ENCODE measurements at regions not wholly inside any gene's neighbourhood (a gene's known extent, or its start where the extent isn't known, plus 50 kb on each side); places are given as distances from the start of the nearest gene placed in this dataset.

DNA sequence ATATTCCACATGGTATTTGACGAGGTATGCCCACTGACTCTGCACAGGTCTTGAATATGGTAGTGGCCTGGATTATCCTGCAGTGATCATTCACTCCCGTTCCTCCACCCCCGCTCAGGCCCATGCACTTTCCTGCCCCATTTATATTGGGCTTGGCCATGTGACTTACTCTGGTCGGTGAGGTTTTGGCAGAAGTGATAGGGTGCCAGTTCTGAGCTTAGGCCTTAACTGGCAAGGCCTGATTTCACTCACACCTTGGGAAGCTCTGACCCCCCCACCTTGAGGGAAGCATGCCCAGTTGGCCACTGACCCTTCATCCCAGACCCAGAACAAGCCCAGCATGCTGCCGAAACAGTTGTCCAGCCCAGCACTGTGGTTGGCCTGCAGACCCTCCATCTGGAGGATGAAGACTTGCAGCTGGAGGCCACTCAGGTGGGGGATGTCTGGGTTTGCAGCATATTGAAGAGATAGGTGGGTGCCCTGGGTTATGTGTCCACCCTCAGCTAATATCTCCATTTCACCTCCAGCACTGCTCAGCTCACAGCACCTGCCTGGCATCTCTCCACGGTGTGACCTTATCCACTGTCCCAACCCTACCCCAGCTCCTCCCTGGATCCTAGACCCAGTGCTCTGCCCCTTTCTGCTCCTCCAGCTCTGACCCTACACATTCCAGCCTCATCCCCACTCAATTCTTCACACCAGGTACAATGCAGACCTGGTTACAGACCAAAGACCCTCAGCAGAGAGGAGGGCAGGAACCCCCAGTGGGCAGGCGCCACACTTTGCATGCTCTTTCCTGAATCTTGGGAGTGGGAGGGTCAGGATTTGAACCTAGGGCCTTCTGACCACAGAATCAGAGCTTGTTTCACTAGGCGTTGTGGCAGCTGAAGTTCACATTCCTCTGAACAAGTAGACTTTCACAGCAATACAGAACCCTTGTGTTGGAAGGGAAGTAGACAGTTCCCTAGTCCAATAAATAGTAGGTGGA is 138.1 kb upstream of the CHST15 start:
- Histone ChIP-seq H3K27me3 (no peaks in the 10 kb centered on the region), H3K9me3 (no peaks in the 10 kb centered on the region), H3K27ac (no peak overlapping the region), H3K9ac (ENCODE audit: low read depth in 2 of 2, low read length in 2 of 2) (no peak overlapping the region), H3K4me1 (no peaks in the 10 kb centered on the region), H3K4me3 (no peak overlapping the region), H3K36me3 (no peaks in the 10 kb centered on the region)
- intact Hi-C loops (cut with DNase I), result no loop called here
- no peak for DNase-seq
- TF ChIP-seq, protein P1, sequence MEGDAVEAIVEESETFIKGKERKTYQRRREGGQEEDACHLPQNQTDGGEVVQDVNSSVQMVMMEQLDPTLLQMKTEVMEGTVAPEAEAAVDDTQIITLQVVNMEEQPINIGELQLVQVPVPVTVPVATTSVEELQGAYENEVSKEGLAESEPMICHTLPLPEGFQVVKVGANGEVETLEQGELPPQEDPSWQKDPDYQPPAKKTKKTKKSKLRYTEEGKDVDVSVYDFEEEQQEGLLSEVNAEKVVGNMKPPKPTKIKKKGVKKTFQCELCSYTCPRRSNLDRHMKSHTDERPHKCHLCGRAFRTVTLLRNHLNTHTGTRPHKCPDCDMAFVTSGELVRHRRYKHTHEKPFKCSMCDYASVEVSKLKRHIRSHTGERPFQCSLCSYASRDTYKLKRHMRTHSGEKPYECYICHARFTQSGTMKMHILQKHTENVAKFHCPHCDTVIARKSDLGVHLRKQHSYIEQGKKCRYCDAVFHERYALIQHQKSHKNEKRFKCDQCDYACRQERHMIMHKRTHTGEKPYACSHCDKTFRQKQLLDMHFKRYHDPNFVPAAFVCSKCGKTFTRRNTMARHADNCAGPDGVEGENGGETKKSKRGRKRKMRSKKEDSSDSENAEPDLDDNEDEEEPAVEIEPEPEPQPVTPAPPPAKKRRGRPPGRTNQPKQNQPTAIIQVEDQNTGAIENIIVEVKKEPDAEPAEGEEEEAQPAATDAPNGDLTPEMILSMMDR (IDR thresholded peaks at IDR 0.05), result no peak

DNA sequence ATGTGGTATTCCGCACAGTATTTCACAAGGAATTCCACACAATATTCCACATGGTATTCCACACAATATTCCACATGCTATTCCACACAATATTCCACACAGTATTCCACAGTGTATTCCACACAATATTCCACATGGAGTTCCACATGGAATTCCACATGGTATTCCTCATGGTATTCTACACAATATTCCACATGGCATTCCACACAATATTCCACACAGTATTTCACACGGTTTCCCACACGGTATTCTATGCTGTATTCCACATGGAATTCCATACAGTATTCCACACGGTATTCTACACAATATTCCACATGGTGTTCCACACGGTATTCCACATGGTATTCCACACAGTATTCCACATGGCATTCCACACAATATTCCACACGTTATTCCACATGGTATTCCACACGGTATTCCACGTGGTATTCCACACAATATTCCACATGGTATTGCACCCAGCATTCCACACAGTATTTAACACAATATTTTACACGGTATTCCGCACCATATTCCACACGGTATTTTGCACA is 137.3 kb upstream of the CHST15 start:
- H3K4me1 ChIP-seq, result no peaks in the 10 kb centered on the region
- no peak overlapping the region for H3K4me3 ChIP-seq
- no peak overlapping the region for H3K9ac ChIP-seq (ENCODE audit: low read depth in 2 of 2, low read length in 2 of 2)
- intact Hi-C loops (cut with DNase I), result no loop called here
- DNase-seq, result no peak
- H3K36me3 ChIP-seq, result no peaks in the 10 kb centered on the region
- TF ChIP-seq, protein P1 (IDR thresholded peaks at IDR 0.05), result no peak
- no peaks in the 10 kb centered on the region for H3K9me3 ChIP-seq
- no peak overlapping the region for H3K27ac ChIP-seq
- no peaks in the 10 kb centered on the region for H3K27me3 ChIP-seq

DNA sequence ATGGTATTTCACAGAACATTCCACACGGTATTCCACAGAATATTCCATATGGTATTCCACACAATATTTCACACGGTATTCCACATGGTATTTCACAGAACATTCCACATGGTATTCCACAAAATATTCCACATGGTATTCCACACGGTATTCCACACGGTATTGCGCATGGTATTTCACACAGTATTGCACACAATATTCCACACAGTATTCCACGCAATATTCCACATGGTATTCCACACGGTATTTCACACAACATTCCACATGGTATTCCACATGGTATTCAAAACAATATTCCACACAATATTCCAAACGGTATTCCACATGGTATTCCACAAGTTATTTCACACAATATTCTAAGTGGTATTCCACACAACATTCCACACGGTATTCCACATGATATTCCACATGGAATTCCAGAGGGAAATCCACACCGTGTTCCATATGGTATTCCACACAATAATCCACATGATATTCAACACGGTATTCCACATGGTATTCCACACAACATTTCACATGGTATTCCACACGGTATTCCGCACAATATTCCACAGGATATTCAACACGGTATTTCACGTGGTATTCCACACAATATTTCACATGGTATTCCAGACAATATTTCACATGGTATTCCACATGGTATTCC is 136.7 kb upstream of the CHST15 start:
- H3K9ac ChIP-seq (ENCODE audit: low read depth in 2 of 2, low read length in 2 of 2), result no peak overlapping the region
- H3K27me3 ChIP-seq, result no peaks in the 10 kb centered on the region
- no peaks in the 10 kb centered on the region for H3K36me3 ChIP-seq
- H3K4me1 ChIP-seq, result no peaks in the 10 kb centered on the region
- intact Hi-C loops (cut with DNase I), result no loop called here
- TF ChIP-seq, protein P1 (IDR thresholded peaks at IDR 0.05), result no peak
- no peak for DNase-seq
- no peaks in the 10 kb centered on the region for H3K9me3 ChIP-seq
- no peak overlapping the region for H3K4me3 ChIP-seq
- H3K27ac ChIP-seq, result no peak overlapping the region

DNA sequence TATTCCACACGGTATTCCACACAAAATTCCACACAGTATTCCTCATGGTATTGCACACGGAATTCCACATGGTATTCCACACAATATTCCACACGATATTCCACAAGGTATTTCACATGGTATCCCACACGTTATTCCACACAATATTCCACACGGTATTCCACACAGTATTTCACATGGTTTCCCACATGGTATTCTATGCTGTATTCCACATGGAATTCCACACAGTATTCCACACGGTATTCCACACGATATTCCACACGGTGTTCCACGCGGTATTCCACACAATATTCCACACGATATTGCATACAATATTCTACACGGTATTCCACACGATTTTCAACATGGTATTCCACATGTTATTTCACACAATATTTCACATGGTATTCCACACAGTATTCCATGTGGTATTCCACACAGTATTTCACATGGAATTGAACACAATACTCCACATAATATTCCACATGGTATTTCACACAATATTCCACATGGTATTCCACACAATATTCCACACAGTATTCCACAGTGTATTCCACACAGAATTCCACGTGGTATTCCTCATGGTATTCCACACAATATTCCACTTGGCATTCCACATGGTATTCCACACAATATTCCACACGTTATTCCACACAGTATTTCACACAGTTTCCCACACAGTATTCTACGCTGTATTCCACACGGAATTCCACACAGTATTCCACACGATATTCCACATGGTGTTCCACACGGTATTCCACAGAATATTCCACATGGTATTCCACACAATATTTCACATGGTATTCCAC is 136.0 kb upstream of the CHST15 start:
- H3K4me3 ChIP-seq, result no peak overlapping the region
- no peaks in the 10 kb centered on the region for H3K36me3 ChIP-seq
- no peak overlapping the region for H3K9ac ChIP-seq (ENCODE audit: low read depth in 2 of 2, low read length in 2 of 2)
- intact Hi-C loops (cut with DNase I), result no loop called here
- no peaks in the 10 kb centered on the region for H3K4me1 ChIP-seq
- TF ChIP-seq, protein P1 (IDR thresholded peaks at IDR 0.05), result no peak
- no peak for DNase-seq
- no peaks in the 10 kb centered on the region for H3K27me3 ChIP-seq
- H3K9me3 ChIP-seq, result no peaks in the 10 kb centered on the region
- no peak overlapping the region for H3K27ac ChIP-seq

DNA sequence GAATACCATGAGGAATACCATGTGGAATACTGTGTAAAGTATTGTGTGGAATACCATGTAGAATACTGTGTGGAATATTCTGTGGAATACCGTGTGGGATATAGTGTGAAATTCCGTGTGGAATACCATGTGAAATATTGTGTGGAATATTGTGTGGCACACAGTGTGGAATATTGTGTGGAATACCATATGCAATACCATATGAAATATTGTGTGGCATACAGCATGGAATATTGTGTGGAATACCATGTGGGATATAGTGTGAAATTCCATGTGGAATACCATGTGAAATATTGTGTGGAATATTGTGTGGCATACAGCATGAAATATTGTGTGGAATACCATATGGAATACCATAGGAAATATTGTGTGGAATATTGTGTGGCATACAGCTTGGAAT is 135.1 kb upstream of the CHST15 start:
- TF ChIP-seq, protein P1 (IDR thresholded peaks at IDR 0.05), result no peak
- no peak overlapping the region for H3K27ac ChIP-seq
- no peaks in the 10 kb centered on the region for H3K9me3 ChIP-seq
- no peak for DNase-seq
- H3K4me1 ChIP-seq, result no peaks in the 10 kb centered on the region
- intact Hi-C loops (cut with DNase I), result no loop called here
- H3K36me3 ChIP-seq, result no peaks in the 10 kb centered on the region
- no peak overlapping the region for H3K9ac ChIP-seq (ENCODE audit: low read depth in 2 of 2, low read length in 2 of 2)
- H3K4me3 ChIP-seq, result no peak overlapping the region
- H3K27me3 ChIP-seq, result no peaks in the 10 kb centered on the region

All from colonic mucosa (tissue), 4 donors.